GM23338 (cell line): ENCODE measurements at regions not wholly inside any gene's neighbourhood (a gene's known extent, or its start where the extent isn't known, plus 50 kb on each side); places are given as distances from the start of the nearest gene placed in this dataset.

Experiments used
- ATAC-seq: fragments of 200-7000 bp; cut with Tn5 transposase; 3 replicates; pipeline ENCODE4 v1.9.1; 2020
- DNase-seq: peaks from one replicate; pipeline ENCODE4 v3.0.0-alpha.2; 2015; ENCODE audit warnings: low spot score
- H2AFZ ChIP-seq: fragments of 200-600 bp; sonication (generic); 2 replicates; pipeline ENCODE4 v1.8.0; 2016; ENCODE audit warnings: antibody characterized with exemption, mild to moderate bottlenecking, moderate library complexity
- H3F3A ChIP-seq: fragments of 200-600 bp; sonication (generic); replicated peaks from 2 replicates; pipeline ENCODE4 v1.8.0; 2017; ENCODE audit warnings: antibody characterized with exemption, mixed run types, low read depth
- H3K27ac ChIP-seq: fragments of 200-600 bp; sonication (generic); 2 replicates; pipeline ENCODE4 v1.6.1; 2016; ENCODE audit warnings: low read depth
- H3K27me3 ChIP-seq: fragments of 200-600 bp; sonication (generic); 2 replicates; pipeline ENCODE4 v1.8.0; 2016; ENCODE audit warnings: mild to moderate bottlenecking, mixed run types, moderate library complexity; ENCODE audit not compliant: insufficient read depth
- H3K36me3 ChIP-seq: fragments of 200-600 bp; sonication (generic); 2 replicates; pipeline ENCODE4 v1.8.0; 2016; ENCODE audit warnings: mild to moderate bottlenecking; ENCODE audit not compliant: insufficient read depth
- H3K4me1 ChIP-seq: fragments of 200-600 bp; sonication (generic); 2 replicates; pipeline ENCODE4 v1.8.0; 2016; ENCODE audit warnings: mild to moderate bottlenecking, moderate library complexity; ENCODE audit not compliant: insufficient read depth
- H3K4me2 ChIP-seq: fragments of 200-600 bp; sonication (generic); 2 replicates; pipeline ENCODE4 v1.7.1; 2017; ENCODE audit warnings: mixed run types
- H3K4me3 ChIP-seq: fragments of 200-600 bp; sonication (generic); 2 replicates; pipeline ENCODE4 v1.6.1; 2016; ENCODE audit warnings: mixed run types
- H3K79me2 ChIP-seq: fragments of 200-600 bp; sonication (generic); replicated peaks from 2 replicates; pipeline ENCODE4 v1.8.0; 2017; ENCODE audit warnings: mild to moderate bottlenecking; ENCODE audit not compliant: insufficient read depth
- H3K9me2 ChIP-seq: fragments of 200-600 bp; sonication (generic); 2 replicates; pipeline ENCODE4 v1.8.0; 2017; ENCODE audit not compliant: insufficient read depth
- H4K20me1 ChIP-seq: fragments of 200-600 bp; sonication (generic); replicated peaks from 2 replicates; pipeline ENCODE4 v1.8.0; 2017; ENCODE audit warnings: mild to moderate bottlenecking; ENCODE audit not compliant: insufficient read depth
- H3K27ac Mint-ChIP-seq: 2 replicates; pipeline ENCODE4 v1.8.0; 2020; ENCODE audit warnings: inconsistent platforms, mild to moderate bottlenecking, moderate library complexity, mixed read lengths
- H3K27me3 Mint-ChIP-seq: 3 replicates; pipeline ENCODE4 v1.8.0; 2022; ENCODE audit warnings: low read depth, mild to moderate bottlenecking, moderate library complexity, mixed read lengths, inconsistent platforms; ENCODE audit not compliant: insufficient read depth, poor library complexity
- H3K36me3 Mint-ChIP-seq: 3 replicates; pipeline ENCODE4 v1.8.0; 2021; ENCODE audit warnings: low read depth, mild to moderate bottlenecking, inconsistent platforms, moderate library complexity, mixed read lengths
- H3K4me1 Mint-ChIP-seq: 3 replicates; pipeline ENCODE4 v1.8.0; 2020; ENCODE audit warnings: mild to moderate bottlenecking, inconsistent platforms, mixed read lengths
- H3K4me3 Mint-ChIP-seq: 3 replicates; pipeline ENCODE4 v1.8.0; 2021; ENCODE audit warnings: moderate library complexity, mild to moderate bottlenecking, inconsistent platforms, mixed read lengths
- H3K9me3 Mint-ChIP-seq: 3 replicates; pipeline ENCODE4 v1.8.0; 2020; ENCODE audit warnings: moderate library complexity, mild to moderate bottlenecking, inconsistent platforms, mixed read lengths
- CREB1 ChIP-seq: fragments of 250-450 bp; sonication (Bioruptor Pico); IDR thresholded peaks from 2 replicates; pipeline ENCODE4 v1.5.0; 2020; ENCODE audit warnings: low read depth, mild to moderate bottlenecking, moderate library complexity
- CTCF ChIP-seq, 2 experiments: fragments of 200-600 bp in 1 of 2; sonication (generic) in 1 of 2; conservative IDR thresholded peaks; 2 replicates each; pipeline versions ENCODE4 v1.5.1 to v1.6.1; 2016 to 2017; ENCODE audit warnings: antibody characterized with exemption in 2 of 2, low read depth in 2 of 2, mild to moderate bottlenecking in 2 of 2, moderate library complexity in 1 of 2
- ETS1 ChIP-seq: IDR thresholded peaks from 2 replicates; pipeline ENCODE4 v1.6.1; 2016; ENCODE audit warnings: antibody characterized with exemption
- EZH2 ChIP-seq: fragments of 200-600 bp; sonication (generic); IDR thresholded peaks from one replicate; pipeline ENCODE4 v1.8.0; 2017; ENCODE audit warnings: antibody characterized with exemption, mild to moderate bottlenecking, low read depth; ENCODE audit not compliant: unreplicated experiment
- EZH2phosphoT487 ChIP-seq: fragments of 200-600 bp; sonication (generic); IDR thresholded peaks from one replicate; pipeline ENCODE4 v1.8.1; 2018; ENCODE audit warnings: antibody characterized with exemption; ENCODE audit not compliant: unreplicated experiment
- JUNB ChIP-seq: IDR thresholded peaks from one replicate; pipeline ENCODE4 v1.6.1; 2016; ENCODE audit warnings: antibody characterized with exemption; ENCODE audit not compliant: unreplicated experiment
- NANOG ChIP-seq: IDR thresholded peaks from 2 replicates; pipeline ENCODE4 v1.6.1; 2016; ENCODE audit warnings: antibody characterized with exemption, borderline replicate concordance
- POLR2AphosphoS5 ChIP-seq: IDR thresholded peaks from 2 replicates; pipeline ENCODE4 v1.6.1; 2016; ENCODE audit warnings: antibody characterized with exemption, low read depth
- REST ChIP-seq: IDR thresholded peaks from one replicate; pipeline ENCODE4 v1.6.1; 2018; ENCODE audit warnings: antibody characterized with exemption; ENCODE audit not compliant: unreplicated experiment
- STAT1 ChIP-seq: IDR thresholded peaks from one replicate; pipeline ENCODE4 v1.6.1; 2016; ENCODE audit warnings: antibody characterized with exemption; ENCODE audit not compliant: unreplicated experiment
- ZNF114 ChIP-seq: fragments of 250-450 bp; sonication (Bioruptor Pico); IDR thresholded peaks from 2 replicates; pipeline ENCODE4 v1.5.0; 2020; ENCODE audit warnings: mild to moderate bottlenecking, moderate library complexity
- ZNF331 ChIP-seq: fragments of 250-450 bp; sonication (Bioruptor Pico); IDR thresholded peaks from 2 replicates; pipeline ENCODE4 v1.5.0; 2020; ENCODE audit warnings: low read depth, mild to moderate bottlenecking, moderate library complexity
- ZNF462 ChIP-seq: fragments of 250-450 bp; sonication (Bioruptor Pico); IDR thresholded peaks from 2 replicates; pipeline ENCODE4 v1.5.0; 2020; ENCODE audit warnings: mild to moderate bottlenecking, moderate library complexity

GRCh38 chr2:234715671-234716250, 218.9 kb upstream of the ARL4C start:
- Mint-ChIP-seq H3K27ac (no peak overlapping the region), H3K4me3 (no peak overlapping the region), H3K4me1 (peaks cover 8% of the 10 kb centered on the region), H3K36me3 (no peaks in the 10 kb centered on the region), H3K9me3 (no peaks in the 10 kb centered on the region), H3K27me3 (peaks cover 12% of the 10 kb centered on the region)
- no peak for DNase-seq
- peaks cover 5% of the 10 kb centered on the region; the same call in 1 of the 2 replicates for H3K27me3 ChIP-seq
- no peaks in the 10 kb centered on the region for H3K36me3 ChIP-seq
- peaks cover 11% of the 10 kb centered on the region; the same call in 1 of the 2 replicates for H3K9me2 ChIP-seq
- H2AFZ ChIP-seq, result peak overlapping the region; percentile 78
- H3F3A ChIP-seq, result no peaks in the 10 kb centered on the region
- no peaks in the 10 kb centered on the region for H4K20me1 ChIP-seq
- no peak overlapping the region for H3K4me2 ChIP-seq
- no peaks in the 10 kb centered on the region for H3K79me2 ChIP-seq
- H3K27ac ChIP-seq, result no peak overlapping the region
- peaks cover 11% of the 10 kb centered on the region for H3K4me1 ChIP-seq
- no peak; the same call in 2 of the 3 replicates for ATAC-seq
- no peak overlapping the region for H3K4me3 ChIP-seq
- TF ChIP-seq EZH2 (no peak), CTCF (conservative IDR thresholded peaks at IDR 0.05; ENCODE audit: low read depth in 2 of 2) (no peak), JUNB (no peak), STAT1 (no peak), EZH2phosphoT487 (no peak), ETS1 (no peak), NANOG (no peak), CREB1 (CRISPR knock-in tag) (no peak), ZNF114 (no peak), ZNF331 (no peak), POLR2AphosphoS5 (no peak), ZNF462 (CRISPR knock-in tag) (no peak), REST (no peak)
